ENCODE measurements at regions not wholly inside any gene's neighbourhood (a gene's known extent, or its start where the extent isn't known, plus 50 kb on each side); places are given as distances from the start of the nearest gene placed in this dataset.

DNA sequence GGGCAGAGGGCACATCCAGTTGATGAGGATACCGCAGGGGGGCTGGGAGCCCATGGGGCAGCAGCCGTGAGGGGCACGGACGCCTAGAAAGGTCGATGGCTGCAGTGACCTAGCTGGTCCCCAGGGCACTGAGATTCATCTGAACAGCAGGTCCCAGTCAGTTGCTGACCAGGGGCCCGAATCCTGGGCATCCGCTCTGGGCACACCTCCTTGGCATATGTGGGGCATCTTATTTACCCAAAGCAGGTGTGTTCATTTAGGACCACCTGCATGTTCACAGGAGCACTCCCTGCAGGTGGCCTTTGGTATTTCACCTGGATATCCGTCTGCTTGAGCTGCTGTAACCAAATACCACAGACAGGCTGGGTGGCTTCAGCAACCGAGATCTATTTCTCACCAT, 72.0 kb upstream of the ODC1 start:
- TF ChIP-seq CSDC2 (CRISPR knock-in tag; IDR thresholded peaks at IDR 0.05) (no peak), TSHZ2 (CRISPR knock-in tag; IDR thresholded peaks at IDR 0.05) (no peak), OSR1 (CRISPR knock-in tag; IDR thresholded peaks at IDR 0.05) (no peak), GLIS3 (CRISPR knock-in tag; IDR thresholded peaks at IDR 0.05) (no peak), ISL1 (CRISPR knock-in tag; IDR thresholded peaks at IDR 0.05) (no peak)
- TF ChIP-seq, protein P1, sequence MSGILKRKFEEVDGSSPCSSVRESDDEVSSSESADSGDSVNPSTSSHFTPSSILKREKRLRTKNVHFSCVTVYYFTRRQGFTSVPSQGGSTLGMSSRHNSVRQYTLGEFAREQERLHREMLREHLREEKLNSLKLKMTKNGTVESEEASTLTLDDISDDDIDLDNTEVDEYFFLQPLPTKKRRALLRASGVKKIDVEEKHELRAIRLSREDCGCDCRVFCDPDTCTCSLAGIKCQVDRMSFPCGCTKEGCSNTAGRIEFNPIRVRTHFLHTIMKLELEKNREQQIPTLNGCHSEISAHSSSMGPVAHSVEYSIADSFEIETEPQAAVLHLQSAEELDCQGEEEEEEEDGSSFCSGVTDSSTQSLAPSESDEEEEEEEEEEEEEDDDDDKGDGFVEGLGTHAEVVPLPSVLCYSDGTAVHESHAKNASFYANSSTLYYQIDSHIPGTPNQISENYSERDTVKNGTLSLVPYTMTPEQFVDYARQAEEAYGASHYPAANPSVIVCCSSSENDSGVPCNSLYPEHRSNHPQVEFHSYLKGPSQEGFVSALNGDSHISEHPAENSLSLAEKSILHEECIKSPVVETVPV (CRISPR knock-in tag; IDR thresholded peaks at IDR 0.05) = no peak
- no peak for ATAC-seq

- no peak for ATAC-seq
- TF ChIP-seq ZNF70 (CRISPR knock-in tag; IDR thresholded peaks at IDR 0.05) (no peak), ISL1 (CRISPR knock-in tag; IDR thresholded peaks at IDR 0.05) (no peak), SNAI2 (CRISPR knock-in tag; IDR thresholded peaks at IDR 0.05) (no peak), ZC3H10 (CRISPR knock-in tag; IDR thresholded peaks at IDR 0.05) (no peak), ZFP30 (CRISPR knock-in tag; IDR thresholded peaks at IDR 0.05) (no peak)
- TF ChIP-seq, protein P2, sequence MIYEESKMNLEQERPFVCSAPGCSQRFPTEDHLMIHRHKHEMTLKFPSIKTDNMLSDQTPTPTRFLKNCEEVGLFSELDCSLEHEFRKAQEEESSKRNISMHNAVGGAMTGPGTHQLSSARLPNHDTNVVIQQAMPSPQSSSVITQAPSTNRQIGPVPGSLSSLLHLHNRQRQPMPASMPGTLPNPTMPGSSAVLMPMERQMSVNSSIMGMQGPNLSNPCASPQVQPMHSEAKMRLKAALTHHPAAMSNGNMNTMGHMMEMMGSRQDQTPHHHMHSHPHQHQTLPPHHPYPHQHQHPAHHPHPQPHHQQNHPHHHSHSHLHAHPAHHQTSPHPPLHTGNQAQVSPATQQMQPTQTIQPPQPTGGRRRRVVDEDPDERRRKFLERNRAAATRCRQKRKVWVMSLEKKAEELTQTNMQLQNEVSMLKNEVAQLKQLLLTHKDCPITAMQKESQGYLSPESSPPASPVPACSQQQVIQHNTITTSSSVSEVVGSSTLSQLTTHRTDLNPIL (CRISPR knock-in tag; IDR thresholded peaks at IDR 0.05; ENCODE audit: low read depth) = no peak
Measured at GRCh38 chr2:10519394-10519740, 71.2 kb upstream of the ODC1 start.

DNA sequence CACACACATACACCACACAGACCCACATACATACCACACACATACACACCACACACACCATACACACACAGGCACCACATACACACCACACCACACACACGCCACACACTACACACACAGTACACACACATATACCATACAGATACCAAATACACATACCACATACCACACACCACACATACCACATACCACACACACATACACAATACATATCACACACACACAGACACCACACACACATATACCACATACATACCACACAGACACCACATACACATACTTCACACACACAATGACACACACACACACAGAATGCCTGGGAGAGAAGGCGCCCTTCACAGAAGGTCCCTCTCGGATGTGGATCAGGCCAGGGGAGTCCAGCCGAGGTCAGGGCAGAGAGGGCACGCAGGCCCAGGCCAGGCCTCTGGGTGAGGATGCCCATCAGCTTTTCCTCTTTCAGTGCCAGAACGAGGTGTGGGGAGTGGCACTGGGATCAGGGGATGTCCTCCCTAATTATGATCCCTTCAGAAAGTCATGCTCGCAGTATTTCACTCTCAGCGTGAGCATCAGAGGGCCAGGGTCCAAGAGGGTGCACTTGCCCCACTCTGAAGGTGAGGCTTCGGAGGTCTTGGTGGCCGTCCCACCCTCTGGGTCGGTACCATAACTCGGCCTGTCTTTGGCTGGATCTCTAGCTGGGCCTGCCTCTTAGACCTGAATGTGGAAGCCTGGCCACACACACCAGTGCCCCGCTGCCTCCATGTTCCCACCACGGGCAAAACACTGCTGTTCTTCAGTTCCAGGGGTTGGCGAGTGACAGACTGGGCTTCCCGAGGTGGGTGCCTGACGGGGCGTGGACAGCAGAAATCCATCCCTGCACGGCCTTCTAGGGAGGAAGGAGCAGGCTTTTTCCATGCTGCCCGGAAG, 70.6 kb upstream of the ODC1 start:
- no peak for TF ChIP-seq ZFP3 (CRISPR knock-in tag; IDR thresholded peaks at IDR 0.05)
- no peak for TF ChIP-seq PATZ1 (CRISPR knock-in tag; IDR thresholded peaks at IDR 0.05; ENCODE audit: borderline replicate concordance)
- TF ChIP-seq, protein P2 (CRISPR knock-in tag; IDR thresholded peaks at IDR 0.05; ENCODE audit: low read depth) = no peak
- no peak for TF ChIP-seq TCF4 (CRISPR knock-in tag; IDR thresholded peaks at IDR 0.05; ENCODE audit: borderline replicate concordance)
- TF ChIP-seq ZFP30 (CRISPR knock-in tag; IDR thresholded peaks at IDR 0.05) = no peak
- TF ChIP-seq ARNTL (CRISPR knock-in tag; IDR thresholded peaks at IDR 0.05; ENCODE audit: borderline replicate concordance, low read depth) = no peak
- TF ChIP-seq SNAI2 (CRISPR knock-in tag; IDR thresholded peaks at IDR 0.05) = no peak
- TF ChIP-seq PPARA (CRISPR knock-in tag; IDR thresholded peaks at IDR 0.05; ENCODE audit: borderline replicate concordance) = no peak
- no peak for ATAC-seq

DNA sequence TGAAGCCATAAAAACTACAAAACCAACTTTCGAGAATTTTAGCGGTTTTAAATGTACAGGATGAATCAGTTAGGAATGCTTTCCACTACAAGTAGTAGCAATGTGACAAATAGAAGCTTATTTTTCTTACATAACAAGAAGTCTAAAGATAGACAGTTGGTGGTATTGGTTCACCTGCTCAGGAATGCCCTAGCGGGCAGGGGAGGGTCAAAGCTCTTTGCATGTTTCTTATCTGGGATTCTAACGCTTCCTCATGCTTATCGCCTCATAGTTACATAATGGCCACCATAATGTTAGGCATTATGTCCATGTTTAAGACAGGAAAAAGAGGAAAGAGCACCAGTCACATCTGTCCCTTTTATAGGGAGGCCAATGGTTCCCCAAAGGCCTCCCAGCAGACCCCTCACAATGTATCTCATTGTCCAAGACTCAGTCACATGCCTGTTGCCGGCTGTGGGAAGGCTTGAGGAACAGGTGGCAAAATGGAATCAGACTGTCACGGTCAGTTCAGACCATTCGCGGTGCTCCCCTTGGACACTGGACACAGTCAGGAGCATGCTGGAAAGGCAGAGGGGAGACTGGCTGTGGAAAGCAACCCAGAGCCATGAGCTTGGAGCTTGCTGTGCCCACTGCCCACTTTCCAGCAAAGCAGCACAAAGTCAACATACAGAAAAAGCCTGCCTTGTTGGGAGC, 69.4 kb upstream of the ODC1 start:
- TF ChIP-seq CSDC2 (CRISPR knock-in tag; IDR thresholded peaks at IDR 0.05) (no peak), ZNF8 (CRISPR knock-in tag; IDR thresholded peaks at IDR 0.05) (no peak), ZFP3 (CRISPR knock-in tag; IDR thresholded peaks at IDR 0.05) (no peak), GLIS3 (CRISPR knock-in tag; IDR thresholded peaks at IDR 0.05) (no peak), BACH2 (CRISPR knock-in tag; IDR thresholded peaks at IDR 0.05; ENCODE audit: borderline replicate concordance) (no peak), ESRRG (CRISPR knock-in tag; IDR thresholded peaks at IDR 0.05) (no peak), TCF4 (CRISPR knock-in tag; IDR thresholded peaks at IDR 0.05; ENCODE audit: borderline replicate concordance) (no peak), ISL1 (CRISPR knock-in tag; IDR thresholded peaks at IDR 0.05) (no peak), OSR1 (CRISPR knock-in tag; IDR thresholded peaks at IDR 0.05) (no peak)
- no peak for ATAC-seq
